OCI-LY7 (cell line): ENCODE measurements at regions not wholly inside any gene's neighbourhood (a gene's known extent, or its start where the extent isn't known, plus 50 kb on each side); places are given as distances from the start of the nearest gene placed in this dataset.
"Not testable (repeated sequence)": the region's sequence is repeated elsewhere in the genome, so short reads cannot be mapped to it uniquely, and the experiment has no call there.

Source experiments
- BruUV-seq: library from RNA; stranded (reverse); fragments of 400-500 nt; replicated peaks from 2 replicates; lab custom pipeline; 2021; lab: Mats Ljungman, UMichigan
- CTCF ChIA-PET: fragments of 300-600 bp; sonication (Branson Sonifier 250); formaldehyde crosslinking; loops from one replicate; lab custom pipeline; 2022; ENCODE audit warnings: antibody characterized with exemption; ENCODE audit not compliant: unreplicated experiment; lab: Charles Lee
- POLR2A ChIA-PET: fragments of 300-600 bp; sonication (Branson Sonifier 250); formaldehyde crosslinking; loops from one replicate; lab custom pipeline; 2022; ENCODE audit warnings: antibody characterized with exemption; lab: Charles Lee
- DNase-seq: peaks from one replicate; pipeline ENCODE4 v3.0.0-alpha.2; 2015; ENCODE audit warnings: low spot score
- H2AFZ ChIP-seq: fragments of 200-600 bp; sonication (generic), shearing (Covaris generic); 2 replicates; pipeline ENCODE4 v1.6.1; 2014; ENCODE audit warnings: mild to moderate bottlenecking, antibody characterized with exemption, low read length, moderate library complexity
- H3K27ac ChIP-seq: fragments of 200-600 bp; sonication (generic); 2 replicates; pipeline ENCODE4 v1.5.1; 2014; ENCODE audit warnings: mixed run types, low read depth, mild to moderate bottlenecking, moderate library complexity, low read length, inconsistent platforms; ENCODE audit not compliant: poor library complexity, severe bottlenecking
- H3K36me3 ChIP-seq: fragments of 200-600 bp; sonication (generic); 2 replicates; pipeline ENCODE4 v1.6.1; 2014; ENCODE audit warnings: mild to moderate bottlenecking, antibody characterized with exemption, low read length, moderate library complexity, mixed read lengths; ENCODE audit not compliant: insufficient read depth
- H3K4me1 ChIP-seq: fragments of 200-600 bp; sonication (generic); 2 replicates; pipeline ENCODE4 v1.5.1; 2014; ENCODE audit warnings: mild to moderate bottlenecking, low read length; ENCODE audit not compliant: insufficient read depth, poor library complexity, severe bottlenecking
- H3K4me2 ChIP-seq: fragments of 200-600 bp; sonication (generic); 2 replicates; pipeline ENCODE4 v1.6.1; 2014; ENCODE audit warnings: mild to moderate bottlenecking, low read length
- H3K4me3 ChIP-seq: fragments of 200-600 bp; sonication (generic); 2 replicates; pipeline ENCODE4 v1.5.1; 2014; ENCODE audit warnings: mild to moderate bottlenecking, low read depth, low read length; ENCODE audit not compliant: poor library complexity, severe bottlenecking
- H3K79me2 ChIP-seq: fragments of 200-600 bp; sonication (generic); 2 replicates; pipeline ENCODE4 v1.6.1; 2016; ENCODE audit warnings: low read depth, mild to moderate bottlenecking, low read length, moderate library complexity, mixed read lengths; ENCODE audit not compliant: insufficient read depth
- H3K9me2 ChIP-seq: fragments of 200-600 bp; sonication (generic); 2 replicates; pipeline ENCODE4 v1.6.1; 2016; ENCODE audit warnings: mild to moderate bottlenecking, low read length, mixed read lengths; ENCODE audit not compliant: insufficient read depth
- H3K9me3 ChIP-seq: fragments of 200-600 bp; sonication (generic); 2 replicates; pipeline ENCODE4 v1.6.1; 2014; ENCODE audit warnings: mild to moderate bottlenecking, mixed run types, low read length, mixed read lengths
- H4K20me1 ChIP-seq: fragments of 200-600 bp; sonication (generic); 2 replicates; pipeline ENCODE4 v1.6.1; 2014; ENCODE audit warnings: mild to moderate bottlenecking, antibody characterized with exemption, low read length, moderate library complexity, mixed read lengths; ENCODE audit not compliant: insufficient read depth
- CTCF ChIP-seq: fragments of 200-600 bp; sonication (generic); conservative IDR thresholded peaks from 2 replicates; pipeline ENCODE4 v1.5.1; 2014; ENCODE audit warnings: mild to moderate bottlenecking, antibody characterized with exemption, low read length, moderate library complexity, mixed read lengths
- EZH2phosphoT487 ChIP-seq: fragments of 200-600 bp; sonication (generic); IDR thresholded peaks from 2 replicates; pipeline ENCODE4 v1.6.1; 2018; ENCODE audit warnings: low read depth, borderline replicate concordance, mild to moderate bottlenecking, mixed run types, antibody characterized with exemption, low read length, moderate library complexity, mixed read lengths
- intact Hi-C: fragments of 100-400 bp; cut with micrococcal nuclease; formaldehyde crosslinking; loops from one replicate; pipeline ENCODE4 v1.10.0; 2022; ENCODE audit not compliant: unreplicated experiment

GRCh38 chr4:134070174-134070573, 131.4 kb downstream of the PABPC4L start:
- H3K79me2 ChIP-seq, result no peaks in the 10 kb centered on the region
- no peak overlapping the region for H2AFZ ChIP-seq
- POLR2A ChIA-PET, result no interaction called here
- CTCF ChIA-PET, result no interaction called here
- H3K9me3 ChIP-seq, result no peaks in the 10 kb centered on the region
- H3K9me2 ChIP-seq, result no peaks in the 10 kb centered on the region
- no peaks in the 10 kb centered on the region for H4K20me1 ChIP-seq
- no peak for DNase-seq
- TF ChIP-seq EZH2phosphoT487 (no peak), CTCF (no peak)
- no TSS peak for BruUV-seq
- H3K4me1 ChIP-seq, result no peaks in the 10 kb centered on the region
- H3K4me2 ChIP-seq, result no peak overlapping the region
- no peak overlapping the region for H3K27ac ChIP-seq
- intact Hi-C loops, result no loop called here
- H3K4me3 ChIP-seq, result no peak overlapping the region
- no peaks in the 10 kb centered on the region for H3K36me3 ChIP-seq

GRCh38 chr4:134057356-134057755, 144.2 kb downstream of the PABPC4L start:
- Histone ChIP-seq H3K9me3 (no peaks in the 10 kb centered on the region), H3K4me2 (no peak overlapping the region), H3K79me2 (no peaks in the 10 kb centered on the region), H2AFZ (no peak overlapping the region), H3K27ac (no peak overlapping the region), H3K9me2 (no peaks in the 10 kb centered on the region), H3K36me3 (no peaks in the 10 kb centered on the region), H3K4me1 (no peaks in the 10 kb centered on the region), H3K4me3 (no peak overlapping the region), H4K20me1 (no peaks in the 10 kb centered on the region)
- TF ChIP-seq EZH2phosphoT487 (no peak), CTCF (no peak)
- no TSS peak for BruUV-seq
- no peak for DNase-seq
- POLR2A ChIA-PET, result no interaction called here
- intact Hi-C loops, result no loop called here
- CTCF ChIA-PET, result no interaction called here

- H3K27ac ChIP-seq, intact Hi-C loops, DNase-seq, H2AFZ ChIP-seq, H3K9me2 ChIP-seq, POLR2A ChIA-PET, H3K4me1 ChIP-seq, H4K20me1 ChIP-seq, H3K36me3 ChIP-seq, H3K79me2 ChIP-seq, H3K4me2 ChIP-seq, BruUV-seq, H3K9me3 ChIP-seq, CTCF ChIA-PET, H3K4me3 ChIP-seq: not testable (repeated sequence)
These were observed 155.4 kb downstream of the PABPC4L start for GRCh38 chr4:134046221-134046620.
